NCI-H128 (cell line): ENCODE measurements at regions not wholly inside any gene's neighbourhood (a gene's known extent, or its start where the extent isn't known, plus 50 kb on each side); places are given as distances from the start of the nearest gene placed in this dataset.
"Not testable (repeated sequence)": the region's sequence is repeated elsewhere in the genome, so short reads cannot be mapped to it uniquely, and the experiment has no call there.

Source experiments
- DNase-seq: peaks from one replicate; lab custom pipeline; 2025; ENCODE audit not compliant: unreplicated experiment; lab: John Stamatoyannopoulos, UW

GRCh38 chr5:102613661-102614060, 114.9 kb upstream of the SLCO6A1 start:
- no peak for DNase-seq

DNA sequence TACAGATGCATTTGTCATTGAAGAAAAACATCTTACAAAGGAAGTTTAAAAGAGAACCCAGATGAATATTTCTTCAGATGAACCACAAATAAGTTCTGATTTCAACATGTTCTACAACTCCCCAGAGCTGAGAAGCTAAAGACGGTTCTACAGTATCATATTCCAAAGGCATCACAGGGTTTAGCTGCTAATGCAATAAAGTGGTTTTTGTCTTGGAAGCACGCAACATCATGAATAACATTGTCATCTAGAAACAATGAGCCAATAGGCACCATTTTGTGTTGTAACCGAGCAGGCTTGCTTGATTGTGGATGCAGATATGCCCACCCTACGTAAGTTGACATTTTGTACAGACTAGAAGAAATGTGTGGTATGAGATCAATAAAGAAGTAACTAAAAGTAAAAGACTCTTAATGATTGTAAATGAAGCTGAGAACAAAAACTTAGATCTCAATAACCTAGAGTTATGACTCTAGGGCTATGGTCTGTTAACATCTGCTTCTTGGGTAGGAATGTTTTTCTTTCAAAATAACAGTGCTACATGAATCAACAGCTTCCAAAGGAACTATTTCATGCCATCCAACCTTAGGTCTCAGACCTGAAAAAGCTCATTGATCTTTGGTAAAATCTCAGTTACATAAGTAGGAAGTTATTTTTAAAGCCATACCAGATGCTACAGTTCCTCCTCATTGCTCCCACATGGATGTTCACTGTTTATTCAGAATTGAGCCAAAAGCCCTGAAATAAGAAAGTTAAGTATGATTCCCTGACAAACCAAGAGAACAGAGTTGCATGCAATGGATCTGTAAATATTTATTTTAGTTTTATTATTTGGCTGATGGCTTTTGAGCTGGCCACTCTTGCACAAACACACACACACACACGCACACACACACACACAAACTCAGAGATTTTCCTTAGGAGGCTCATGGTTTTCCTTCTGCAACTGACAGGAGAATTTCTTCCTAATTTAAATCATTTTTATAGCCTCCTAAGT, 118.7 kb upstream of the SLCO6A1 start:
- DNase-seq = no peak

DNA sequence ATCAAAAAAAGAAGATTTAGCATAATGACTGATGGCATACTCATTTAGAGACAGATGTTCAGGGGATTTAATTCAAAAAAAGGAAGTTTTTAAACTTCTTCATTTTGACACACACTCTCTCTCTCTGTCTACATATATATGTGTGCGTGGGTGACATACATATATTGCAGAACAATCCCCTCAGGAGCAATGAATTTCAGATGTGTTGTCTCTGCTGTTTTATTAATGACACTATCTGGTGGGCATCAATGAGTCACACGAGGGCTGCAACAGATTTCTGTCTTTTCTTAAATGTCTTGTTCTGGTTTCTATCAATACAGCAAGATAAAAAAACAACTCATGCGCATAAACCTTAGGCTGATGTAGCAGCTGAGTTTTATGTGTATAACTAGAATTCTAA, 123.5 kb upstream of the SLCO6A1 start:
- DNase-seq = no peak

DNA sequence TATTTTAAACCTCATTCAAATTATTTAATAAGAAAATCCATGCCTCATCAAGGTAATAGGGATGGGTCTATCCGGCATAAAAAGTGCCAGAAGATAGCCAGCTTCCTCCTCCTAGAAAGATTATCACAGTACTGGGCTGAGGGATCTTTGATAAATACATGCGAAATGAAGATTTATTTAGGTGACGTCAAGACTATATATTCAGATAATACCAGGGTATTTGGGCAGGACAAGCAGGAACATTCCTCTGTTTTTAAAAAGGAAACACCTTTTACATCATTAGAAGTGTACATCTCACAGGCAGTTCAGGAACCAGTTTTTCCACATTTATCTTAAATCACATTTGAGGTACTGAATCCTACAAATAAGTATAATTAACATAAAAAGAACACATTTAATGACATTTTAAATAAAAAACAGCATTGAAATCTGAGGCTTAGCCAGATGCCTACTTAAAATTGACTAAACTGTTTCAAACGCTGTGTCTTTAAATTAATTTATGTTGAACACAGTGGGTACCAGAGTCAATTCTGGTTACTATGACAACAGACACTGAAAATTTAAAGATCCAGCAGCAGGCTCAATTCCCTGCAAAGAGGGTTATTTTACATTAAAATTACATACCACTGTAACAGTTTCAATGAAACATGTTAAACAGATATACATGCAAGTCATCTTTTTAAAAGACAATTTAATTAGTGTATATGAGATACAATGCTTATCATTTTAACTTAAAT, 124.7 kb upstream of the SLCO6A1 start:
- no peak for DNase-seq

GRCh38 chr5:102624405-102624804, 125.6 kb upstream of the SLCO6A1 start:
- DNase-seq = no peak

DNA sequence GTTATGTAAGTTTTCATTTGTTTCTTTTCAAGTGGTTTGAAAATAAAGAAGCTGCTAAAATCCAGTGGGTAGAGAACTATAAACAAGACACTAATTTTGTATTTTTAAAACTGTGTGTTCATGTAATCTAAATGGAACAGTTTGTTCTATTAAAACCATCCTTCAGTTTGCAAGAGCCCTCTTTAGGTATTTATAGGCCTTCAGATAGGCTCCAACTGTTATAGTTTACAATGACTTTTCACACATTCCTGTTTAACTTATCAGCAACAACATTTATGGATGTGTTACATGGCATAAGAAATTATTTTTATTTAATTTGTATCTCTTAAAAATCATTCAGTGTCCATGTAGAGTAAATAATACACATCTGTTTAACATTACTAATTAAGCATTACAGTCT, 126.7 kb upstream of the SLCO6A1 start:
- DNase-seq = no peak

DNA sequence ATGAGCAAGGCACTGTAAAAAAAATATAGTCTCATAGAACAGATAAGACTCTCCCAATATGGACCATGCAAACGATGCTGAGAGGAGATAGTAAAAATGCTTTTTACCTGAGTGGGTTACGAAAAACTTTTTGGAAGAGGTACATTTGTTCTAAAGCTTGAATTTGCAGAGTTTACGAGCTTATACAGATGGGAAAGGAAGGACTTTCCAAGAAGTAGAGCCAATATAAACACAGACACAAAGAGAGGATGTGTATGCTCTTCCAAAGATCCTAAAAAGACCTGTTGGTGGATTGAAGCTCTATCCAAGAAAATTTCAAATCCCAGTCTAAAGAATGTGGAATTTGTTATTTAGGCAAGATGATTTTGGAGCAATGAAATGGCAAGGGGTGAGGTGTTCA, 127.1 kb upstream of the SLCO6A1 start:
- DNase-seq = no peak

- no peak for DNase-seq
Observed at GRCh38 chr5:102627315-102627714, 127.8 kb upstream of the PAM start.

DNA sequence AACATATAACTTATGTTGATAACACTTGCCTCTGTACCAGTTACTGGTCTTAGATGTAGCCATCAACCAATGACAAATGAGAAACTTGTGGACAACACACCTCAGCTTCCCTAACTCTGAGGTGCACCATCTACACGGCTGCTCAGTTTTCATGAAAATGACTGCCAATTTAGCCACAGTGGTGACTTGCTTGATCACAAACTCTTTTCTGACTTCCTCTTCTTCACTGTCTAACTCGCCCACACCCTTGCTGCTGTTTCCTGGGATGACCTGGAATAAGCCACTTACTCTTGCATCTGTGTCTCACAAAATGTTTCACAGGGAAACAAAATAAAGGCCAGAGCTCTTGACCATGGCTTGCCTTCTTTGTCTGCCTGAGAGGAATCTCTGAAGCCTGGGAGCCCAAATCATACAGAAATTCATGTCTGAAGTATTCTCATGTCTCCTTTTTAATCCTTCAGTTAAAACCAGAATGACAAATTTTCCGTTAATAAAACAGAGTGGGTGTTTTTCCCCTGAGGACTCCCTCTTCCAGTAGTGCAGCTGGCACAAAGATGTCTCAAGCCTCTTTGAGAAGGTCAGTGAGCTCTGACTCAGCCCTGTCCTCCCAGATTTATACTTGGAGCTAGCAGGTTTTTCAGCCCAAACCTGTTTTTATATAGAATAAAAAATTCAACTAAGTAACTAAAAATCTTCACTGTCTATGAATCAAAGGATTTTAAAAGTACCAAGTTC, 126.5 kb upstream of the PAM start:
- no peak for DNase-seq

GRCh38 chr5:102629827-102630605, 125.1 kb upstream of the PAM start:
- DNase-seq = no peak

- not testable (repeated sequence) for DNase-seq
Observed at GRCh38 chr5:102635399-102635798, 119.7 kb upstream of the PAM start.

- DNase-seq = no peak
Observed at GRCh38 chr5:102638316-102638715, 116.8 kb upstream of the PAM start.

DNA sequence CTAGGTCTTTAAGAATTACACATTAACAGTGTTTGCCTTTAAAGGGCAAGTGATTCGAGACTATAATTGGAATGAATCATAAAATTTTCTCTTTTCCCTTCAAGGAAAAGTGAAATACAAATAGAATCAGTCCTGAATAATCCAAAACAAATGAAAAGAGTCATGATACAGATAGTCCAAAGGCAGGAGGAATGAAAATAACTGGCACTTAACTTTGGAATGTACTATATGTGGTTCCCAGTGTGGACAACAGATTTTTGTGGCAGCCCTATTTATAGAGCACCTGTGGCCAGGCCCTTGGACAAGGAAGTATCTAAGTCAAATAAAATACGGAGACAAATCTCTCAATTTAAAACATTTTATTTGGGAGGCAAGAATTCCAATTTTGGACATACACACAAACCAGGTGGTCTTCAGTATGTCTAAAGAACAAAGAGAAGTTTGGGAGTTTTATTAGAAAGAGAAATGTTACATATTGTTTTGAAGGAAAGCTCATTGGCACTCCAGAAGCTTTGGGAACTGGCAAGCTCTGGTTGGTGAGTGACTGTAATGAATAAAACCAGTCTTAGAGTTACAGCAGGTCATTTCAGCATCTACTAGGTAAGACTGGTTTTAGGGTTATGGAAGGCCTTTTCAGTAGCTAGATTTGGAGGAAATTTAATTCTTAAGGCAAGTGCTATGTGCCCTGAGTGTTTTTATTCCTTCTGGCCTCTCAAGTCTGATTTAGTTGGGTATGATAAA, 116.0 kb upstream of the PAM start:
- no peak for DNase-seq

- no peak for DNase-seq
Observed at GRCh38 chr5:102649731-102650130, 105.4 kb upstream of the PAM start.

- DNase-seq = no peak
Observed at GRCh38 chr5:102651466-102651865, 103.6 kb upstream of the PAM start.

DNA sequence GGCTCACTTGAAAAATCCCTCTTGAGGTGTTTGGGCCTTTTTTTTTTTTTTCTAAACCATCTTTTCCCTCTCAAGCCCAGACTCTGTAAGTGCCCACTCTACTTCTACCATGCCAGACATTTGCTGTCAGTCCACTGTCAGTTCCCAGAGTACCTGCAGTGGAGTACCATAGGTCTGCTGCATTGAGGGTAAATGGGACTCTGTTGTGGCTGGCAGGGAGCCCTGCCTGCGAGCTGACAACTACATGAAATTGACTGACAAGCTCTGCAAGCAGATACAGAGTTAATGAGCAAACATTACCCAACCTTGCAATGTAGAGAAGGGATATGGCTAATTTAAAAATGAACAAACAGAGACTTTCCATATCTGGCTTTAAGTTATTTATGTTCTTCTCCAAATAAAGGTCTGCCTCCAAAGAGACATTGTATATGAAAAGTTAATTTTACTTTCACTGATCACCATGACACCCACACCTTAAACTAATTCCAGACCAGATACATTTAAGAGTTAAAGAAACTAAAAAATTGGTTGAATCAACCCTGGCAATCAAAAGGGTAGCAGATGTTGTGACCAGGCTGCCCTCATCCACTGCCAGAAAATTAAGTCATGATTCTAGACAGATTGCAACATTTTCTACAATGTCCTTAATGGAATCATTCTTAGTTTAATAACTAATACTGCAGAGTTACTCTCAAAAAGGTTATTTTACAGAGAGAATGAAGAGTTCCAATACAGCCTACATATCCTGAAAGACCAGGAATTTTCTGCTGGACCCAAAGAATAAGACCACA, 100.4 kb upstream of the PAM start:
- no peak for DNase-seq

- no peak for DNase-seq
Observed at GRCh38 chr5:102659151-102659550, 96.0 kb upstream of the PAM start.

GRCh38 chr5:102660111-102660510, 95.0 kb upstream of the PAM start:
- no peak for DNase-seq
